ENCODE measurements at regions not wholly inside any gene's neighbourhood (a gene's known extent, or its start where the extent isn't known, plus 50 kb on each side); places are given as distances from the start of the nearest gene placed in this dataset.

GRCh38 chr14:46499521-46499920 lies 152.1 kb downstream of the RPL10L start:
- TF ChIP-seq ZNF8 (CRISPR knock-in tag; IDR thresholded peaks at IDR 0.05) (no peak), SNAI2 (CRISPR knock-in tag; IDR thresholded peaks at IDR 0.05) (no peak), RARB (CRISPR knock-in tag; IDR thresholded peaks at IDR 0.05) (no peak), GLIS3 (CRISPR knock-in tag; IDR thresholded peaks at IDR 0.05) (no peak), ZNF565 (CRISPR knock-in tag; conservative IDR thresholded peaks at IDR 0.05; ENCODE audit: low read depth) (no peak), ZC3H10 (CRISPR knock-in tag; IDR thresholded peaks at IDR 0.05) (no peak), BACH2 (CRISPR knock-in tag; IDR thresholded peaks at IDR 0.05; ENCODE audit: borderline replicate concordance) (no peak), TSHZ2 (CRISPR knock-in tag; IDR thresholded peaks at IDR 0.05) (no peak), PATZ1 (CRISPR knock-in tag; IDR thresholded peaks at IDR 0.05; ENCODE audit: borderline replicate concordance) (no peak), ISL1 (CRISPR knock-in tag; IDR thresholded peaks at IDR 0.05) (no peak), TCF4 (CRISPR knock-in tag; IDR thresholded peaks at IDR 0.05; ENCODE audit: borderline replicate concordance) (no peak)
- ATAC-seq = no peak

GRCh38 chr14:46496409-46496808 lies 155.2 kb downstream of the RPL10L start:
- TF ChIP-seq ZNF565 (CRISPR knock-in tag; conservative IDR thresholded peaks at IDR 0.05; ENCODE audit: low read depth) (no peak), ARNTL (CRISPR knock-in tag; IDR thresholded peaks at IDR 0.05; ENCODE audit: borderline replicate concordance, low read depth) (no peak), PATZ1 (CRISPR knock-in tag; IDR thresholded peaks at IDR 0.05; ENCODE audit: borderline replicate concordance) (no peak), SNAI2 (CRISPR knock-in tag; IDR thresholded peaks at IDR 0.05) (no peak), PPARA (CRISPR knock-in tag; IDR thresholded peaks at IDR 0.05; ENCODE audit: borderline replicate concordance) (no peak), CREB5 (CRISPR knock-in tag; IDR thresholded peaks at IDR 0.05; ENCODE audit: low read depth) (no peak), ISL1 (CRISPR knock-in tag; IDR thresholded peaks at IDR 0.05) (no peak), TSHZ2 (CRISPR knock-in tag; IDR thresholded peaks at IDR 0.05) (no peak), BACH2 (CRISPR knock-in tag; IDR thresholded peaks at IDR 0.05; ENCODE audit: borderline replicate concordance) (no peak), RARB (CRISPR knock-in tag; IDR thresholded peaks at IDR 0.05) (no peak), ZNF8 (CRISPR knock-in tag; IDR thresholded peaks at IDR 0.05) (no peak)
- no peak for ATAC-seq

- TF ChIP-seq ZFP3 (CRISPR knock-in tag; IDR thresholded peaks at IDR 0.05) (no peak), BACH2 (CRISPR knock-in tag; IDR thresholded peaks at IDR 0.05; ENCODE audit: borderline replicate concordance) (no peak), ZNF70 (CRISPR knock-in tag; IDR thresholded peaks at IDR 0.05) (no peak), ARNTL (CRISPR knock-in tag; IDR thresholded peaks at IDR 0.05; ENCODE audit: borderline replicate concordance, low read depth) (no peak), GLIS3 (CRISPR knock-in tag; IDR thresholded peaks at IDR 0.05) (no peak), PPARA (CRISPR knock-in tag; IDR thresholded peaks at IDR 0.05; ENCODE audit: borderline replicate concordance) (no peak), CSDC2 (CRISPR knock-in tag; IDR thresholded peaks at IDR 0.05) (no peak), ZFP30 (CRISPR knock-in tag; IDR thresholded peaks at IDR 0.05) (no peak), ZNF565 (CRISPR knock-in tag; conservative IDR thresholded peaks at IDR 0.05; ENCODE audit: low read depth) (no peak), ISL1 (CRISPR knock-in tag; IDR thresholded peaks at IDR 0.05) (no peak), ESRRG (CRISPR knock-in tag; IDR thresholded peaks at IDR 0.05) (no peak), ZNF8 (CRISPR knock-in tag; IDR thresholded peaks at IDR 0.05) (no peak), SNAI2 (CRISPR knock-in tag; IDR thresholded peaks at IDR 0.05) (no peak), CREB5 (CRISPR knock-in tag; IDR thresholded peaks at IDR 0.05; ENCODE audit: low read depth) (no peak), TSHZ2 (CRISPR knock-in tag; IDR thresholded peaks at IDR 0.05) (no peak), TOX (CRISPR knock-in tag; IDR thresholded peaks at IDR 0.05; ENCODE audit: borderline replicate concordance) (no peak)
- no peak for ATAC-seq
Measured at GRCh38 chr14:46490238-46490685, 161.3 kb downstream of the RPL10L start.

All from SK-N-SH treated with all-trans-retinoic acid at 6 μM for 48 hours (cell line).